ENCODE measurements at regions not wholly inside any gene's neighbourhood (a gene's known extent, or its start where the extent isn't known, plus 50 kb on each side); places are given as distances from the start of the nearest gene placed in this dataset.

- DNase-seq, result no peak
- H2BK120ac ChIP-seq (ENCODE audit: low read depth, low read length), result no peak overlapping the region
- no peaks in the 10 kb centered on the region for H3K4me1 ChIP-seq (ENCODE audit: control insufficient read depth, insufficient read depth, low read length)
- no peak overlapping the region for H3K14ac ChIP-seq (replicated peaks; ENCODE audit: low read depth, low read length)
- H3K27me3 ChIP-seq (ENCODE audit: control insufficient read depth, insufficient read depth, low read length), result no peaks in the 10 kb centered on the region
- POLR2A ChIA-PET (ENCODE audit: unreplicated experiment), result no interaction called here
- no peak overlapping the region for H4K91ac ChIP-seq (ENCODE audit: insufficient read depth, low read depth, low read length)
- no peak overlapping the region for H3K4me3 ChIP-seq (ENCODE audit: insufficient read depth, low read depth, low read length)
- no peak overlapping the region for H2AFZ ChIP-seq (replicated peaks; ENCODE audit: low read length, poor library complexity)
- intact Hi-C loops (cut with micrococcal nuclease) (no loop called here), dilution Hi-C loops (cut with HindIII; ENCODE audit: low sequenced_read_pairs, unreplicated experiment) (no loop called here), in situ Hi-C loops (cut with MboI; ENCODE audit: low sequenced_read_pairs) (no loop called here)
- H3K9me1 ChIP-seq (ENCODE audit: insufficient read depth, low read length), result no peaks in the 10 kb centered on the region
- H2BK20ac ChIP-seq (ENCODE audit: low read depth, low read length), result no peak overlapping the region
- H3K4me2 ChIP-seq (ENCODE audit: low read depth, low read length), result no peak overlapping the region
- H4K5ac ChIP-seq (ENCODE audit: low read depth, low read length), result no peak overlapping the region
- H3K36me3 ChIP-seq (ENCODE audit: control insufficient read depth, insufficient read depth, low read length), result no peaks in the 10 kb centered on the region
- BruUV-seq (replicated peaks), result no TSS peak
- no peak overlapping the region for H3K18ac ChIP-seq (ENCODE audit: low read depth, low read length)
- no peaks in the 10 kb centered on the region for H4K20me1 ChIP-seq (ENCODE audit: insufficient read depth, low read length)
- no peak overlapping the region for H4K8ac ChIP-seq (ENCODE audit: low read depth in 2 of 2, low read length in 2 of 2)
- no peak overlapping the region for H3K23ac ChIP-seq (ENCODE audit: low read depth, low read length)
- CTCF ChIA-PET, result no interaction called here
- H3K9me3 ChIP-seq (ENCODE audit: control insufficient read depth, insufficient read depth, low read length), result peaks cover 3% of the 10 kb centered on the region
- H2BK15ac ChIP-seq (ENCODE audit: low read depth, low read length), result no peak overlapping the region
- no peak overlapping the region for H2AK5ac ChIP-seq (ENCODE audit: low read depth, low read length)
- no peaks in the 10 kb centered on the region for H3K79me1 ChIP-seq (ENCODE audit: low read depth in 1 of 2, low read length in 2 of 2)
- no peak for TF ChIP-seq CHD1 (IDR thresholded peaks at IDR 0.05; ENCODE audit: low read depth, low read length)
- TF ChIP-seq MAFK (IDR thresholded peaks at IDR 0.05; ENCODE audit: low read depth, low read length), result no peak
- TF ChIP-seq MXI1 (IDR thresholded peaks at IDR 0.05; ENCODE audit: borderline replicate concordance, low read depth, low read length), result no peak
- no peak for TF ChIP-seq POLR2A (IDR thresholded peaks at IDR 0.05; ENCODE audit: low read depth, low read length)
- TF ChIP-seq CTCF (conservative IDR thresholded peaks at IDR 0.05; ENCODE audit: low read depth, low read length), result no peak
- no peak for TF ChIP-seq RCOR1 (IDR thresholded peaks at IDR 0.05; ENCODE audit: insufficient replicate concordance, low read length)
- no peak for TF ChIP-seq USF2 (IDR thresholded peaks at IDR 0.05; ENCODE audit: low read depth, low read length)
- no peak for TF ChIP-seq CEBPB (IDR thresholded peaks at IDR 0.05; ENCODE audit: low read depth, low read length)
- no peak for TF ChIP-seq NFE2L2 (IDR thresholded peaks at IDR 0.05; ENCODE audit: low read depth, low read length)
- no peak for TF ChIP-seq RAD21 (IDR thresholded peaks at IDR 0.05; ENCODE audit: low read length)
- TF ChIP-seq BHLHE40 (IDR thresholded peaks at IDR 0.05; ENCODE audit: low read depth, low read length), result no peak
- TF ChIP-seq SMC3 (IDR thresholded peaks at IDR 0.05; ENCODE audit: low read depth, low read length), result no peak
- TF ChIP-seq ELK1 (IDR thresholded peaks at IDR 0.05; ENCODE audit: borderline replicate concordance, low read depth, low read length), result no peak
- no peak for TF ChIP-seq FOS (IDR thresholded peaks at IDR 0.05; ENCODE audit: low read depth, low read length)
- TF ChIP-seq MAZ (IDR thresholded peaks at IDR 0.05; ENCODE audit: borderline replicate concordance, low read depth, low read length), result no peak
- TF ChIP-seq RFX5 (IDR thresholded peaks at IDR 0.05; ENCODE audit: low read depth, low read length), result no peak
- no peak overlapping the region for H3K9ac ChIP-seq (ENCODE audit: low read depth, low read length)
- H3K56ac ChIP-seq (ENCODE audit: extremely low read depth, insufficient read depth, low read length), result no peak overlapping the region
- no CpG with 5 or more reads among the region's 1 CpG for WGBS, 2 experiments (ENCODE audit: extremely low coverage in 2 of 2, insufficient read length in 1 of 2)
- H2AK9ac ChIP-seq (replicated peaks; ENCODE audit: low read depth, low read length, poor library complexity), result no peak overlapping the region
- H2BK5ac ChIP-seq (ENCODE audit: low read depth, low read length, poor library complexity, severe bottlenecking), result no peak overlapping the region
- ATAC-seq (ENCODE audit: low read depth), result no peak
- no peak overlapping the region for H3K4ac ChIP-seq (ENCODE audit: low read depth, low read length)
- H3K27ac ChIP-seq (ENCODE audit: insufficient read depth, low read length), result no peak overlapping the region
These were observed 111.2 kb upstream of the LHX8 start for GRCh38 chr1:75023005-75023404.
